ENCODE measurements at regions not wholly inside any gene's neighbourhood (a gene's known extent, or its start where the extent isn't known, plus 50 kb on each side); places are given as distances from the start of the nearest gene placed in this dataset.

- TF ChIP-seq USF2 (IDR thresholded peaks at IDR 0.05; ENCODE audit: low read length) (no peak), CTCF (IDR thresholded peaks at IDR 0.05; ENCODE audit: control extremely low read depth in 1 of 3, insufficient read depth in 1 of 3, low read depth in 1 of 3, low read length in 3 of 3) (no peak), FOSL1 (IDR thresholded peaks at IDR 0.05; ENCODE audit: insufficient read depth, low read depth, low read length) (no peak), CHD2 (IDR thresholded peaks at IDR 0.05; ENCODE audit: low read length) (no peak), SIN3A (conservative IDR thresholded peaks at IDR 0.05 in 1 of 2, IDR thresholded peaks at IDR 0.05 in 1 of 2; ENCODE audit: low read depth in 1 of 2, low read length in 2 of 2) (no peak), MAX (IDR thresholded peaks at IDR 0.05) (no peak), TAF1 (IDR thresholded peaks at IDR 0.05; ENCODE audit: low read depth, low read length) (no peak), YY1 (IDR thresholded peaks at IDR 0.05; ENCODE audit: low read depth, low read length) (no peak), NRF1 (IDR thresholded peaks at IDR 0.05; ENCODE audit: low read depth, low read length) (no peak), PHF8 (conservative IDR thresholded peaks at IDR 0.05; ENCODE audit: low read depth, low read length) (no peak), JUN (IDR thresholded peaks at IDR 0.05; ENCODE audit: low read depth, low read length) (no peak), RNF2 (IDR thresholded peaks at IDR 0.05; ENCODE audit: borderline replicate concordance, low read depth, low read length, missing control alignments, poor library complexity, severe bottlenecking) (no peak), ZNF274 (IDR thresholded peaks at IDR 0.05; ENCODE audit: borderline replicate concordance, extremely low read depth, low read length) (no peak)
These were observed 577.5 kb downstream of the INHBA start for GRCh38 chr7:41125343-41125742.
